Activated CD4-positive, alpha-beta T cell treated with anti-CD3 and anti-CD28 coated beads, Interleukin-10, Interleukin-2, amounts not matched to agents 100 ng/mL and 50 ng/mL, durations not matched to agents 16 hours and 8 hours (primary cell): ENCODE measurements at regions not wholly inside any gene's neighbourhood (a gene's known extent, or its start where the extent isn't known, plus 50 kb on each side); places are given as distances from the start of the nearest gene placed in this dataset.

Experiments used
- DNase-seq: peaks from one replicate; pipeline ENCODE4 v3.0.0-alpha.2; 2020

GRCh38 chr12:126347421-126347820 lies 1282.2 kb downstream of the AACS start:
- no peak for DNase-seq

- DNase-seq, result no peak
Observed at GRCh38 chr12:126349383-126349782, 1284.1 kb downstream of the AACS start.

GRCh38 chr12:126353604-126354003 lies 1288.4 kb downstream of the AACS start:
- DNase-seq, result no peak

GRCh38 chr12:126354633-126355032 lies 1289.4 kb downstream of the AACS start:
- DNase-seq, result no peak

- no peak for DNase-seq
Observed at GRCh38 chr12:126355346-126355745, 1290.1 kb downstream of the AACS start.

- DNase-seq, result no peak
Observed at GRCh38 chr12:126358806-126359205, 1293.6 kb downstream of the AACS start.

GRCh38 chr12:126359216-126359615 lies 1294.0 kb downstream of the AACS start:
- no peak for DNase-seq

GRCh38 chr12:126361804-126362203 lies 1296.6 kb downstream of the AACS start:
- no peak for DNase-seq

- no peak for DNase-seq
Observed at GRCh38 chr12:126362493-126362892, 1297.3 kb downstream of the AACS start.

- no peak for DNase-seq
Observed at GRCh38 chr12:126362964-126363363, 1297.7 kb downstream of the AACS start.

GRCh38 chr12:126369487-126370463 lies 1304.5 kb downstream of the AACS start:
- no peak for DNase-seq

- no peak for DNase-seq
Observed at GRCh38 chr12:126383506-126383905, 1318.3 kb downstream of the AACS start.

- no peak for DNase-seq
Observed at GRCh38 chr12:126384026-126384564, 1318.9 kb downstream of the AACS start.

- DNase-seq, result no peak
Observed at GRCh38 chr12:126385785-126386184, 1320.5 kb downstream of the AACS start.

- no peak for DNase-seq
Observed at GRCh38 chr12:126389220-126389841, 1324.1 kb downstream of the AACS start.

- no peak for DNase-seq
Observed at GRCh38 chr12:126389961-126390360, 1324.7 kb downstream of the AACS start.

GRCh38 chr12:126390969-126391566 lies 1325.8 kb downstream of the AACS start:
- no peak for DNase-seq

GRCh38 chr12:126396536-126396935 lies 1331.3 kb downstream of the AACS start:
- DNase-seq, result no peak

- no peak for DNase-seq
Observed at GRCh38 chr12:126397071-126397581, 1331.9 kb downstream of the AACS start.

- DNase-seq, result no peak
Observed at GRCh38 chr12:126397660-126398059, 1332.4 kb downstream of the AACS start.

- DNase-seq, result no peak
Observed at GRCh38 chr12:126400831-126401230, 1335.6 kb downstream of the AACS start.

- DNase-seq, result no peak
Observed at GRCh38 chr12:126404293-126404881, 1339.2 kb downstream of the AACS start.

GRCh38 chr12:126418400-126418799 lies 1353.2 kb downstream of the AACS start:
- DNase-seq, result no peak
